ENCODE measurements at regions not wholly inside any gene's neighbourhood (a gene's known extent, or its start where the extent isn't known, plus 50 kb on each side); places are given as distances from the start of the nearest gene placed in this dataset.

DNA sequence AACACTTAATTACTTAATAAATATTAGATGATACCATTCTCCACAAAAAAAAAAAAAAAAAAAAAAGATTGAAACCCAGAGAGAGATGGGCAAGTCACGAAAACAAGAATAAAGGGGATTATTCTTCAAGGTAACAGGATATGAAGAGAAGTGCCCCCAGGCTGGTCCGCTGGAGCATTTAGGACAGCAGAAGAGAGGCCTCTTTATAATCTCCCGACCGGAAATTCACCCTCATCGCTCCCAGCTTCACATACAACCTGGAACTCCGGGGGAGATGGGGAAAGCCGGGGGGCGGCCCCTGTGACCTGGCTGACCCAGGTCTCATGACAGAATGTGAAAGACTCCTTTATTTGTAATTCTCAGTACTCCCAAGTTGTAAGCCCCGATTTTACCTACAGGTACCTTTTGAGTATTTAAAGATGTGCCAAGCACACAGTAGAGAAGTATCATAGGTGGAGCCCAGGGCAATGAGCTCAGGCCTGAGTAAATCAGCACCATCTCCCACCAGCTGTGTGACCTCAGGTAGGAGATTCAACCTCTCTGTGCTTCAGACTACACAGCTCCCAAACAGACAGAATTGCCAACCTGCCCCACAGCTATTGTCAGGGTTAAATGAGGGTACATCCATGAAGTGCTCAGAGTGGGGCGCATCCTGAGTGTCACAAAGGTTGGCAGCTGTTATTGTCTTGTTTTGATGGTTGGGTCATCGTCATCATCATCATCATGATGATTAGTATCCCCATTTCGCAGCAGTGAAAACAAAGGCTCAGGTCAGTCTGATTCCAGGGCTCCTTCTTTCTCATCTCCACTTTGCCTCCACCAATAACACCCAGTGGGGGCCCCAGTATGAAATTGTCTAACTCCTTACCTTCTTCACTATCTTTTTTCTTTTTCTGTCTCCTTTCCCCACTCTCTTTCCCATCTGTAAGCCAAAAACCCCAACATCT is 148.4 kb downstream of the PSMG1 start:
- H3K27ac ChIP-seq (ENCODE audit: poor library complexity, severe bottlenecking), result no peak overlapping the region

GRCh38 chr21:39033878-39034589 is 149.2 kb downstream of the PSMG1 start:
- Histone ChIP-seq H3K36me3 (ENCODE audit: low read depth) (no peaks in the 10 kb centered on the region), H3K9me3 (ENCODE audit: severe bottlenecking) (no peaks in the 10 kb centered on the region), H3K27ac (ENCODE audit: poor library complexity, severe bottlenecking) (no peak overlapping the region), H3K27me3 (ENCODE audit: insufficient read depth, poor library complexity, severe bottlenecking) (no peaks in the 10 kb centered on the region), H3K4me1 (ENCODE audit: insufficient read depth, poor library complexity, severe bottlenecking) (peaks cover 18% of the 10 kb centered on the region), H3K4me3 (ENCODE audit: severe bottlenecking) (no peak overlapping the region)
- TF ChIP-seq, protein P1, sequence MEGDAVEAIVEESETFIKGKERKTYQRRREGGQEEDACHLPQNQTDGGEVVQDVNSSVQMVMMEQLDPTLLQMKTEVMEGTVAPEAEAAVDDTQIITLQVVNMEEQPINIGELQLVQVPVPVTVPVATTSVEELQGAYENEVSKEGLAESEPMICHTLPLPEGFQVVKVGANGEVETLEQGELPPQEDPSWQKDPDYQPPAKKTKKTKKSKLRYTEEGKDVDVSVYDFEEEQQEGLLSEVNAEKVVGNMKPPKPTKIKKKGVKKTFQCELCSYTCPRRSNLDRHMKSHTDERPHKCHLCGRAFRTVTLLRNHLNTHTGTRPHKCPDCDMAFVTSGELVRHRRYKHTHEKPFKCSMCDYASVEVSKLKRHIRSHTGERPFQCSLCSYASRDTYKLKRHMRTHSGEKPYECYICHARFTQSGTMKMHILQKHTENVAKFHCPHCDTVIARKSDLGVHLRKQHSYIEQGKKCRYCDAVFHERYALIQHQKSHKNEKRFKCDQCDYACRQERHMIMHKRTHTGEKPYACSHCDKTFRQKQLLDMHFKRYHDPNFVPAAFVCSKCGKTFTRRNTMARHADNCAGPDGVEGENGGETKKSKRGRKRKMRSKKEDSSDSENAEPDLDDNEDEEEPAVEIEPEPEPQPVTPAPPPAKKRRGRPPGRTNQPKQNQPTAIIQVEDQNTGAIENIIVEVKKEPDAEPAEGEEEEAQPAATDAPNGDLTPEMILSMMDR (IDR thresholded peaks at IDR 0.05; ENCODE audit: poor library complexity, severe bottlenecking), result no peak
- peak; percentile 42; the same call in 2 of the 3 replicates for ATAC-seq (ENCODE audit: low read depth)
- DNase-seq (ENCODE audit: low spot score), result no peak

More for the DNA sequence above, 148.4 kb downstream of the PSMG1 start:
- DNase-seq (ENCODE audit: low spot score) (no peak), ATAC-seq (ENCODE audit: low read depth) (no peak)
- Histone ChIP-seq H3K9me3 (ENCODE audit: severe bottlenecking) (no peaks in the 10 kb centered on the region), H3K4me3 (ENCODE audit: severe bottlenecking) (no peak overlapping the region), H3K36me3 (ENCODE audit: low read depth) (no peaks in the 10 kb centered on the region), H3K4me1 (ENCODE audit: insufficient read depth, poor library complexity, severe bottlenecking) (peaks cover 18% of the 10 kb centered on the region), H3K27me3 (ENCODE audit: insufficient read depth, poor library complexity, severe bottlenecking) (no peaks in the 10 kb centered on the region)
- TF ChIP-seq, protein P1 (IDR thresholded peaks at IDR 0.05; ENCODE audit: poor library complexity, severe bottlenecking), result no peak

DNA sequence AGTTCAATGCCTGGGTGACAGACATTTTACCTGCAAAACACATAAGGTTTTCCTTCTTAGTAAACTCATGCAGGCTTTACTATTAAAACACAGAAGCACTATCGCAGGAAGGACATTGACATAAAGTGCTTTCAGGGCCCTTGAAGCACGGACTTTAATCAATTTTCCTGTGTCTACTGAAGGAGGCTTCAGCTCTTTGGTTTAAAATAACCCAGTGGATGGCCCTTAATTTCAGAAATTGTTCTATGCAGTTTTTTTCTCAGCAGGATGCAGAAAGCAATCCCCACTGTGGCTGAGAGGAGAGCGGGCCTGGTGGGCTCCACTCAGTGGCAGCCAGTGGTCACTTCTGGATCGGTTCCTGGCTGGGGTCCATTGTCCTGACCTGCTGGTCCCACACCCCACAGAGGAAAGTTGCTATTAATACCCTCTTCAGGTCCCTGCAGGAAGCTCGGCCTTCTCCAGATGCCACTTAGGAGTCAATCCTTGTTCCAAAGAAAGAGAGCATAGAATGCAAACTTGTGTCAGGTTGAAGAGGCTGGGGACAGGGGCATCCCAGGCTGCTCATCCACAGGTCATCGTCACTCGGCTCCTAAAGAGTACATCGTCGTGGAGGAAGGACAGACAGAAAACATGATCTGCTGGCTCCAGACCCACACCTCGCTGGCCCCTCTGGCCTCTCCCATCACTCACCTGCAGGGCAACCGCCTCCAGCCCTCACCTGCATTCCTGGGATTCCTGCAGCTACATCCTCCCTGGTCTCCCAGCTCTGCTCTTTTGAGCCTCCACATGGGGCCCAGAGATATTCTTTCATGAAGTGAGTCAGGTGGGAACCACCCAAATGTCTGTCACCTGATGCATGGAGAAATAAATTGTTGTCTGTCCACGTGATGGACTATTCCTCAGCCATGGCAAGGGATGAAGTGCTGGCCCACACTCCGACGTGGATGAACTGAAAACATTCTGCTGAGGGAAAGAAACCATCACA is 153.1 kb downstream of the PSMG1 start:
- TF ChIP-seq, protein P1 (IDR thresholded peaks at IDR 0.05; ENCODE audit: poor library complexity, severe bottlenecking), result no peak
- H3K4me1 ChIP-seq (ENCODE audit: insufficient read depth, poor library complexity, severe bottlenecking), result peaks cover 18% of the 10 kb centered on the region
- H3K27me3 ChIP-seq (ENCODE audit: insufficient read depth, poor library complexity, severe bottlenecking), result no peaks in the 10 kb centered on the region
- no peak for DNase-seq (ENCODE audit: low spot score)
- no peak overlapping the region for H3K4me3 ChIP-seq (ENCODE audit: severe bottlenecking)
- ATAC-seq (ENCODE audit: low read depth), result peak; percentile 90
- H3K27ac ChIP-seq (ENCODE audit: poor library complexity, severe bottlenecking), result peak overlapping the region; percentile 26
- H3K36me3 ChIP-seq (ENCODE audit: low read depth), result no peaks in the 10 kb centered on the region
- no peaks in the 10 kb centered on the region for H3K9me3 ChIP-seq (ENCODE audit: severe bottlenecking)

DNA sequence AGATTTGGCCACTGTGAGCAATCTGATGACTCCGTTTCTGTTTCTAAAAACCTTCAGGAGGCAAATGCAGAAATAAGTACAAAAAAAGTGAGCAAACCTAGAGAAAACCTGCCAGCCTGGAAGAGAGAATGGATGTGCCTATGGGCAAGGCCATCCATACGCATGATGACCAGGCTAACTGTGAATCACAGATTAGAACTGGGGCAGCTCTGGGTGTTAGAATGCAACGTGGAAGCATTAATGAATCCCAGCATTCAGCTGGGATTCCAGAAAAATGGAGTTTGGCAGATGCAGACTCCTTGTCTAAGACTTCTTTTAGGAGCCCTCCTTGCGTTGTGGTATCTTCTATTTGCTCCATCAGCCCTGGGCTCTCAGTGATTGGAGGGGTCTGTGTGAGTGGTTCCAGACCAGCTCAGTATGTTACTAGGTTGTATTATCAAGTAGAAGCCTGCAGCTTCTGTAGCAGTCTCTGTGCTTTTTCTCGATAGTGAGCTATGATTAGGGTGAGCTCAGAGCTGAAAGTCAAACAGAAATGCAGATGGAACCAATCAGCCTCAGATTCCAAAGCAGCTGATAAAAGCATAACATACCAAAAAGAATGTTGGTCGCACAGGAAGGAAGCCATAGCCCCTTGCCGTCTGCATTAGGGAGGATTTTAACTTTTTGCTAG is 154.0 kb downstream of the PSMG1 start:
- Histone ChIP-seq H3K4me3 (ENCODE audit: severe bottlenecking) (no peak overlapping the region), H3K27me3 (ENCODE audit: insufficient read depth, poor library complexity, severe bottlenecking) (no peaks in the 10 kb centered on the region), H3K27ac (ENCODE audit: poor library complexity, severe bottlenecking) (no peak overlapping the region), H3K36me3 (ENCODE audit: low read depth) (no peaks in the 10 kb centered on the region), H3K4me1 (ENCODE audit: insufficient read depth, poor library complexity, severe bottlenecking) (peaks cover 18% of the 10 kb centered on the region), H3K9me3 (ENCODE audit: severe bottlenecking) (no peaks in the 10 kb centered on the region)
- ATAC-seq (ENCODE audit: low read depth) (no peak), DNase-seq (ENCODE audit: low spot score) (no peak)
- TF ChIP-seq, protein P1 (IDR thresholded peaks at IDR 0.05; ENCODE audit: poor library complexity, severe bottlenecking), result no peak
